ENCODE measurements at regions not wholly inside any gene's neighbourhood (a gene's known extent, or its start where the extent isn't known, plus 50 kb on each side); places are given as distances from the start of the nearest gene placed in this dataset.

DNA sequence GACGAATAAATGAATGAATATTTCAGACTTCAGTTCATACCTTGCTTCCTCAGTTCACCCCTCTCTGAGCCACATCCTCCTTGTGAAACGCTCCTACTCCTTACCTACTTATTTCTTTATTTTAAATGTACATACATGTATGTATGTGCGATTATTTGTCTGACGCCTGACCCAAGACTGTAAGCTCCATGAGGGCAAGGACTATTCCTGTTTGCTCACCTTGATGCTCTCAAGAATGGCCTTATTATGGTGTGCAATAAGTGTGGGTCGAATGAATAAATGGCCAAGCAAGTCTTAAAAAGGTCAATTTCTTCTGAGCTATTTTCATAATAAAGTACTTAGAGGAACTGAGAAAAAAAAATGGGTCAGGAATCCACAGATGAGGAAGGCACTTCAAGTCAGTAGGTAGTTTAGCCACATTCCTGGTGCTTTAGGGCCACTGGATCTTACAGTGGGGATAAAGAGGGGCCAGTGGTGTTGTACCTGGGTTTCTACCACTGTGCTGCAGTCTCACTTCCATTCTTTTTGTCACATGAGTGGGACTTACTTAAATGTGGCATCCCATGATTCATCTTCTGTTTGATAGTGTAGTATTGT is 74.7 kb downstream of the SDC1 start:
- DNase-seq (ENCODE audit: low read depth in 1 of 2, low spot score in 1 of 2), result no peak

DNA sequence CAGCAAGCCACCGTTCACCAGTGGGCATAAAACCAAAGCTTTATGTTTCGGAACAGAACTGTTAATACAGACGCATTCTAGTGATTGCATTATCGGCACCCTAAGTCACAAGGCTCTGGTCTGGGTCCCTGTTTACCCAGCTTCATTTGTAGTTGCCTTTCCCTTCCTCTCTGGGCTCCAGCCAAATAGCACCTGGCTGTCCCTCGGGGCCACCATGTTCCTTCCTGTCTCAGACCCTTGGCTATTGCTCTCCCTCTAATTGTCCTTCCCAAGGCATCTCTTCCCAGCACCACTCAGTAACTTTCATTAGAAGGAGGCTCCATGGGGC is 75.3 kb downstream of the SDC1 start:
- no peak for DNase-seq (ENCODE audit: low read depth in 1 of 2, low spot score in 1 of 2)

DNA sequence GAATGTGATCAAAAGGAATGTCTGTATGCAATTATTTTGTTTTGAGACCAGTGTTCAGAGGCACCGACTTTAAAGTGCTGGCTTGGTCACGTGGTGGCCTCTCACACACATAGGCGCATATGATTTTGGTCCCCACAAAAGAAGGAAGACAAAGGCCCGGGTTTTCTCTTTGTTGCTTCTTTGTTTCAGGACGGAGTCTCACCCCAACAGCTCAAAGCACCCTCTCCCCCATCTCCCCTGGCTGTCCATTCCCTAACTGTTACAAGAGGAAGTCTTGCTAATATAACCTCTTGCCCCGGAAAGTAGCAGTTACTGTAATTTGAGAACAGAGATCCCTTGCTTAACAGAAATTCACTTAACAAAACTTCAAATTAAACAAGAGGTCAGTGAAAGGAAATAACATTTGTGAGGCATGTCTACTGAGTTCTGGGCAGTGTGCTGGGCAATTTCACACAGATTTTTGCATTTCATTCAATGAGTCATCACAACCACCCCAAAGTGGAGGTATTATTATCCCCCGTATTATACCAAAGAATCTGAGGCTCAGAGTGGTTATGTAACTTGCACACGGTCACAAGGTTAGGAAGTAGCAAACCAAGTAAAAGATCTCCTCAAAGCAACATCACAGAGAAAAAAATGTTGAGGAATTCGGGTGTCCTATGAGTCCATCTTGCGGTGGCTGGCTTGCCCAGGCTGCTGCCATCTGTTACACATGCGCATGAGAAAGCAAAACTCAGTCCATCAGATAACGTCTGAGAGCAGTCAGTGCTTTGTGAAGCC is 75.8 kb downstream of the SDC1 start:
- DNase-seq (ENCODE audit: low read depth in 1 of 2, low spot score in 1 of 2), result no peak

DNA sequence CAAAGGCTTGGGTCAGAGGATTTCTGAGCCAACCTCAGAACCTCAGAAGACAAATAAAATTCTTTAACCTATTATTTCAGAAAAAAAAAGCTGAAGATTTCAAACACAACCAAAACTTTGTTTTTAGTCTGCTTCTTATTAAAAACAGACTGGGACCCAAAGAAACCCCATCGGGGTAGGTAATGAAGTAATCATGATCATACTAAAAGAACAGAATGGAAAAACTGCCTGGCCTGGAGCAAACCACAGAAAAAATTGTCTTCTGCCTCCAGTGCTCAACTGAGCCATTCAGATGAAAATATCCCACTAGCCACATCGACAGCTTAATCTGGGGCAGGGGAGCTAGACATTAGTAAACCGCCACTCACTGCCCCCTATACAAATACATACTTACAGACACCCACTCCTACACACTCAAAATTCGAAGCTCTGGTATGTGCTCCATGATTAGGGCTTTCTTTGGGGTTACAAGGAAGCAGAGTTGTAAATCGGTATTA is 76.5 kb downstream of the SDC1 start:
- no peak for DNase-seq (ENCODE audit: low read depth in 1 of 2, low spot score in 1 of 2)

DNA sequence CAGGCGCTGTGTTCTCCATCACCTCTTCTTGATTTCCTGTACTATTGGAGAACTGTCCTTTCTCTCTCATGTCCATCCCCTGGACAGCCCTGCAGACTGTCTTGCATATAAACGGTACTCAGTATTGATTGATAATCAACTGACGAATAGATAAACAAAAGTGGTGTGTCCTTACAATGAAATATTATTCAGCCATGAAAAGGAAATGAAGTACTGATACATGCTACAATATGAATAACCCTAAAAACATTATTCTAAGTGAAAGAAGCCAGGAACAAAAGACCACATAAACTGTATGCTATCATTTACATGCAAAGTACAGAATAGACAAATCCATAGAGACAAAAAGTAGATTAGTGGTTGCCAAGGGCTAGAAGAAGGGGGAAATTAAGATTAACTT is 77.6 kb downstream of the SDC1 start:
- DNase-seq (ENCODE audit: low read depth in 1 of 2, low spot score in 1 of 2), result no peak

DNA sequence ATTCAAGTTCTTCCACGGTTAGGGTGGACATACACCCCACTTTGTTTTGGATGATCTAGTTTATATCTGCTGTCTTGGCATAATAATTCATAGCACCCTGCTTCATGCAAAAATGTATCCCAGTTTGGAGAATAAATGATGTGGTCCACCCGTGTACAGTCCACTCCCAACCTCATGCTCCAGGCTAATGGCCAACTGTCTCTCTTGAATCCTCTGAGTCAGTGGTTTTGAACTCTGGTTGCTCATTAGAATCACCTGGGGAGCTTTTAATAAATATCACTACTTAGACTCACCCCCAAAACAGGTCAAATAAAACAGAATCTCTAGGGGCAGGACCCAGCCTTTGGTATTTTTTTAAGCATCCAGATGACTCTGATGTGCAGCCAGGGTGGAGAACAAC is 78.5 kb downstream of the SDC1 start:
- DNase-seq (ENCODE audit: low read depth in 1 of 2, low spot score in 1 of 2), result no peak

DNA sequence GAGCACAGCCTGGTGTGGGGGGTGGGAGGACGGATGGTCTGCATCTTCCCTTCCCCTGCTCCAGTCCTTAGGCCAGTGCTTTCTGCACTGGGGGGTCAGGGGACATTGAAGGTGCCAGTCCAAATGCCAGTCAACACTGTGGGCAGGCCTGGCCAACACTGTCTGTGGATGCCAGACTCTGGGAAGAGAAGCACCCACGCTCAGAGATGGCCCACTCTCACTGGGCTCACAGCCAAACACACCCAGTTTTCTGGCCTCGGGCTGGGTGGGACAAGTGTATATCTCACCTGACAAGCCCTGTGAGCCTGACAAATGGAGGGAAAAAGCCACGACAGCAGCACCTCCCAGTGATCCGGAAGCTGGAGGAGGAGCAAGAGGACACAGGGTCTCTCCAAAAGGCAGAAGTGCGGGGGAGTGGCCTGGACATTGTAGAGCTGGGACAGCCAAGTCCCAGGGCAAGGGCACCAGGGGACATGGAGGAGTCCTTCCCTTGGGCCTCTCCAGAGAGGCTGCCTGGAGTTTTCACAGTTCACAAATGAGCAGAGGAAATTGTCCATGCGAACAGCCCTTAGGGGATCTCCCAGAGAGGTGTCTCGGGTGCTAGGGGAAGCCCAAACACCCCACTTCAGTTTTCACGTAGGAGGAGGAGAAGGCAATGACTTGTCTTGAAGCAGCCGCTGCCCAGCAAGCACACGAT is 79.3 kb downstream of the SDC1 start:
- no peak for DNase-seq (ENCODE audit: low read depth in 1 of 2, low spot score in 1 of 2)

DNA sequence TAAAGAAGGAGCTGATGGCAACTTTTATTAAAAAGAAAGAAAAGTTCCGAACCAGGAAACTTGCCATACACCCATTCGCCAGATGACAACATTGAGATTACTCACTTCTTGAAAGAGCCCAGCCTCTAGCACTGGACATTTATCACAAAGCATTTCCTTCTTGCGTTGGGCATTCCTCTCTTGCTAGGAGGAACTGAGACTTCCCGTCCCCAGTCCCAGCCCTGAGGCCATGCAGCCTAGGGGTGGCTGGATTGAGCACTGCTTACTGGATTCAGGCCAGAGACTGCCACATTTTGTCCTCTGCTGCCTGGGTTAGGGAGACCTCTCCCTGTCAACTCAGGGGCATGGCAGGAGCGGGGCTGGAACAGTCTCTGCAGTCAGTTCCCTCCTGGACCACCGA is 80.1 kb downstream of the SDC1 start:
- no peak for DNase-seq (ENCODE audit: low read depth in 1 of 2, low spot score in 1 of 2)

DNA sequence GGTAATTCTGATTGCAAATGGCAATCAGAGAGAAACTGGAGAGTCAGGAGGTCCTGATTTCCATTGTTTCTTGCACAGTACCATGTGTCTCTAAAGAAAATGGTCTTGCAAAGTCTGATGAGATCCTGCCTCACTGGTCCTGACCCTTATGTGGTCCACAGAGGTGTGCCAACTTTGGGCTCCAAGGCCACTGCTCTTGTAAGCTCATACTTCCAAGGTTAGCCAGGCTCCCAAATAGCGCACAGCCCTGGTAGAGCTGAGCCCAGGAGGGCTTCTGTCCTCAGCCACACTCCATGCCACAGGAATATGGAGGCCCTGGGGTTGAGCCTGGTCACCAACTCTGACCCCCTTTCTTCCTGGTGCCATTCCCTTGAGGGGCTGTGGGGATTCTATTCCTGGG is 80.7 kb downstream of the SDC1 start:
- DNase-seq (ENCODE audit: low read depth in 1 of 2, low spot score in 1 of 2), result no peak

DNA sequence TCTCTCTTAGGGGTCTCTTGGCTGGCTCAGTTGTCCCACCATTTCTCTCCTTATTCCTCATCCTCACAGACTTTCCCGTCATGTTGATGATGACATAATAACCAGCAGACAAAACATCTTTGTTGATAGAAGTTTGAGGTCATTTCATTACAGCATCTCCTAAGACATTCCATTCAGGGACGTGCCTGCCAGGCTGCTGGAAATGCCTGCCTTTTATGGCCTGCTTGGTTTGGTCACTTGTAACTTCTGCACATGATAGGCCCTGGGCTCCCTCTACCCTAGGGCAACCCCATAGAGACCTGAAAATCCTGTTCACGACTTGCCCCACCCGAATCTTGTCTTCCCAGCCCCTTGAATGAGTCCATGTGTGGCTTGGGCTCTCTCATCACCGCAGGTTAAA is 81.7 kb downstream of the SDC1 start:
- DNase-seq (ENCODE audit: low read depth in 1 of 2, low spot score in 1 of 2), result no peak

DNA sequence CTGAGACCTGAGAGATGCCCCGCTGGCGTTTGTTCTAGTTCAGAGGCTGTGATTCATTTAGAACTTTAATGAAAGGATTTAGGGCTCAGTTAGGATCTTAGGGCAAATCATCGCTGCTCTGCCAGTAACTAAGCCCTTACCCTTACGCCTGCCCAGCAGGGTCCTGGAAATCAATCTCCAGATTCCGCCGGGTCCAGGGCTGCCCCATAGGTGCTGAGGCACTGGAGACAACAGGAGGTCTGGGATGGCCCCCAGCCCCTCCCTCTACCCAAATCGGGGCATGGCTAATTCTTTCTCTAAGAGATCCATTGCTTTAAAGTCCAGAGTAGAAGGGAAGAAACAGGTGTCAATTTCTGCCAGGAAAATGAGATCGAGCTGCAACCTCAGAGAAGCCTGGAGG is 83.1 kb downstream of the SDC1 start:
- no peak for DNase-seq (ENCODE audit: low read depth in 1 of 2, low spot score in 1 of 2)

DNA sequence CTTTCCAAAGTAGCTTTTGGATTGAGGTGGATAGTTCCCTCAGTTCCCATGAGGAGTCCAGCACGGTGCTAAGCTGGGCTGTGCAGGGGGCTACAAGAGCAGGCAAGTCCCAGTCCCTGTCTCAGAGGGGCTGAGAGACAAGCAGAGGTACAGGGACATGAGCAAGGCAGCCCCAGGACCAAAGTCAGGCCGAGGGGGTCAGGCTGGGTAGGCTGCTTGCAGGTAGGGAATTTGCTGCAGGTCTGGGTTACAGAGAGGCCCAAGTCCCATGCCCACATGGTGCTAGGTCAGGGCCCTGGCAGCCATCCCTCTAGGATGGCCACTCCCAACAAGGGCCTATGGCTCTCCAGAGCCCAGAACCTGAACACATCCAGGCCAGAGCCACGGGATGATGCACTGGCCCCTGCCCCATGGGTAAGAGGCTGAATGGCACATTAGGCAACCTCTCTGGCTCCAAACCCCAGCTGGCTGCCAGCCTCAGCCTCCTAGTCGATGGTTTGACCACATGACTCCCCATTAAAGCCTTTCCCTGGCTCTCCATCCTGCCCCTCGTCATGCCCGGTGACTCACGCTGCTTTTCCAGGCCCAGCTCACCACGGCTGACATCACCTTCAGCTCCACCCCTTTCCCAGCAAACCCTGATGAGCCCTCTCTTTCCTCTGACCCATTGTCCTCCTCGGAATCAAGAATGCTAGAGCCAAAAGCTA is 83.7 kb downstream of the SDC1 start:
- no peak for DNase-seq (ENCODE audit: low read depth in 1 of 2, low spot score in 1 of 2)

DNA sequence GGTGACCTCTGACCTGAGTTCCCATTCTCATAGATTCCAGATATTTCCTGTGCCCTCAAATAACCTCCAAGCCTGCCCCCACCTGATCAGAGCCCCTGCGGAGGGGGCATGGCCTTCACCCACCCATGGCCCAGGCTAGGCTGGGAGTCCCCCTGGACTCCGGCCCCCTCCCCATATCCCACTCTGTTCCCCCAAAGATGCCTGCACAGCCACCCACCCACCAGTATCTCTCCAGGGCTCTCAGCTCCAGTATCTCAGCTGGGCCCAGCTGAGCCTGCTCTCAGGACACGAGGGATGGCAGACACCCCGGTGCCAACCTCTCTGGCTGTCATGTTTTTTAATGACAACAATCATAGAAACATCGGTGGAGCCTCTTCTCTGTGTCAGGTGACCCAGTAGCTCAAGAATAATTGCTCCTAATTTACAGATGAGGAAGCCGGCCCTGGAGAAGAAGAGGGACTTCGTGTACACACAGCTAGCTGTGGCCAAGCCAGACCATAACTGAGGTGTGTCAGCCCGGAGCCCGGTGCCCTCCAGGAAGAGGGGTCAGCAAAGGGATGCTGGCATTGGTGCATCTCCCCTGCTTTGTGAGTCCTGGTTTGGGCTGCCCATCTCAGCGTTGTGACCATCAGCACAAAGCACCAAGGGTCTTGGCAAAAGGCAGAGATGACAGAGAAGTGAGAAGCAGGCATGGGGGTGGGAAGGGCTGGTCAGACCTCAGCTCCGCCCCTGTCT is 84.4 kb downstream of the SDC1 start:
- DNase-seq (ENCODE audit: low read depth in 1 of 2, low spot score in 1 of 2), result no peak

DNA sequence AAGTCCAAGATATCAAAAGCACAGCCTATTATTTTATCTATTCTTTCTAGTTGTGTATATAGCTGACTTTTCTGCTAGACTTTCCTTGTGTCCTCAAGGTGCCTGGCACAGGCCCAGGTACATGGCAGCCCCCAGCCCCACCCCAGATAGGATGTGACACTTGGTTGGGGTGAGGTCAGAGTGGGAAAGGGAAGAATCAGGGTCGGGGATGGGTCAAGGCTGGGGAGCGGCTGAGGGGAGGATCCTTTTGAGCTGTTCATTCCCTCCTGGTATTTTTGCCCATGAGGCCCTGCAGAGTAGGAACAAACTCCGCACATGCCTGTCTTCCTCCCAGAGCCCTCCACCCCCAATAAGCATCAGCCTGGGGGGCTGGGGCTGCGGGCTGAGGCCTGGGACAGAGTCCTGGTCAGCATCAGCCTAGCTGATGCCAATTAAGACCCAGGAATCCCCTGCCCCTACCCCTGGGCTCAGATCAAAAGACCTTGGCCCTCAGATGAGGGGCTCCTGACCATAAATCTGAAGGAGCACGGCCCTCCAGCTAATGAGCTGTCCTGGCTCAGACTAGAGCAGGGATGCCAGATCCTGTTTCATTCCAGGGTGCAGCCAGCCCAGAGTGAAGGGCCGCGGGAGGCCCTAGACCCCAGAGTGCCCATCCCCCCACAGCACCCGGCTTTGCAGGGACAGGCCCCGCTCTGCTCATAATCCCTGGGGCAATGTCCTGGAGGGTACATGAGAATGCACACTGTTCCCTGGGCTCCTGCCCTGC is 85.3 kb downstream of the SDC1 start:
- DNase-seq (ENCODE audit: low read depth in 1 of 2, low spot score in 1 of 2), result no peak

DNA sequence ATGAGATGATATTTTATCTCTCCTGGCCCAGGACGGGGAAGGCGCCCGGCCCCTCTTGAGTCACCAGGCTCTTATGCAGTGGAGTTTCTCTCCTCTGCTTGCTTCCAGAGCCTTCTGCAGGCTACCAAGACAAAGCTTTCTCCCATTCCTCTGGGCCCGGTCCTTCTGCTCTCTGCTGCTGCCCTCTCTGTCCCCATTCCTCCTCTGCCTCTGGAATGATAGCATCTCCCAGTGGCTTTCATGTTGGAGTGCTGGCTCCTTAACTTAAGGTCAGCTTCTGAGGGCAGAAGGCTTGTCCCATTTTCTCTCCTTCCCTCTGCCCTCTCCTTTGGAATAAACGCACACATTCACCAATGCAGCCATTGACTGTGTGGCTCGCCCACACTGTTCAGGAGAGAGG is 86.2 kb downstream of the SDC1 start:
- DNase-seq (ENCODE audit: low read depth in 1 of 2, low spot score in 1 of 2), result no peak

DNA sequence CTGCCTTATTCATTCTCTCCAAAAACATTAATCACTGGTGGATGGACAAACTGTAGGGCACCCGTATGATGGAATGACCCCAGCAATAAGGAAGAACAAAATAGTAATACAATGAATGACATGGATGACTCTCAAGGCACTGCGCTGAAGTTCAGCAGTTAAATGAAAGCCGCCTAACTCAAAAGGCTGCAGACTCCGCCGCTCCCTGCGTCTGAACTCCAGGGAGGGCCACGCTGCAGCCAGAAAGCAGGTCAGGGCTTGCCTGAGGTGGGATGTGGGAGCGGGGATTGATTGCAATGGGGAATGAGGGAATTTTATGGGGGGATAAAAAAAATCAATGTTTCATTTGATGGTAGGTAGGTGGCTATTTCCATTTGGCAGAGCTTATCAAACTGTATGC is 86.5 kb upstream of the LAPTM4A start:
- no peak for DNase-seq (ENCODE audit: low read depth in 1 of 2, low spot score in 1 of 2)

DNA sequence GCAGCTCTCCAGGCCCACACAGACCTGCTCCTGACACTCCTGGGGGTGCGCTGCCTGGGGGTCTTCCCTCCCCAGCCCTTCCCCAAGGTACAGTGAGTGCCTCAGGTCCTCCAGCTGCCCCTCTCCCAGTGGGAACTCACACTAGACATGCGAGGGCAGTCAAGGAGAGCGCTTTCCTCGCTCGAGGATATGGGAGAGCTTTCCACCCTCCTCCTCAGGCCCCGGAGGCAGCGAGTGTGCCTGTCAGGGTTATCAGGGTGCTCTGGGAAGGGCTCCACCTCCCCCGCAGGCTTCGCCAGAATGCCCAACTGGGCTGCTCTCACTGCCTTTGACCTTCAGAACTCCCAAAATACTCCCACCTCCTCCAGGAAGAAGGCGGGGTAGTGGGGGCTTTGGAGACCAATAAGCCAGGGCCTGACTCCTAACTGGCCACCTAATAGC is 85.7 kb upstream of the LAPTM4A start:
- DNase-seq (ENCODE audit: low read depth in 1 of 2, low spot score in 1 of 2), result no peak

DNA sequence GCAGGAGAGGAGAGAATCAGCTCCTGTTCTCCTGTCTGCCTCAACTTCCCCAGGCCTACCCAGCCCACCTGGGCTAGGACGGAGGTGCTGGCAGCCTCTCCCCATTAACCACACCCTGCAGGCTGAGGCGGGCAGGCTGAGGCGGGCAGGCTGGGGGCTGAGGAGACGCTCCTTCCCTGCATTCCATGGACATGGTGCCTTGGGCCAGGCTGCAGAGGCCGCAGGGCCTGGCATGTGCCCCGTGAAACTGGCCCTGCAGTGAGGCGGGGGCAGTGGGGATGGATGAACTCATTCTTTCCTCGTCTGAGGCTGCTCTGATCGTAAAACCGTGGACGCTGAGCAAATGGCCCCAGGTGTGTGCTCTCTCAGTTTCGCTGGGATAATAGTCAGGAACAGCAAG is 84.7 kb upstream of the LAPTM4A start:
- no peak for DNase-seq (ENCODE audit: low read depth in 1 of 2, low spot score in 1 of 2)

DNA sequence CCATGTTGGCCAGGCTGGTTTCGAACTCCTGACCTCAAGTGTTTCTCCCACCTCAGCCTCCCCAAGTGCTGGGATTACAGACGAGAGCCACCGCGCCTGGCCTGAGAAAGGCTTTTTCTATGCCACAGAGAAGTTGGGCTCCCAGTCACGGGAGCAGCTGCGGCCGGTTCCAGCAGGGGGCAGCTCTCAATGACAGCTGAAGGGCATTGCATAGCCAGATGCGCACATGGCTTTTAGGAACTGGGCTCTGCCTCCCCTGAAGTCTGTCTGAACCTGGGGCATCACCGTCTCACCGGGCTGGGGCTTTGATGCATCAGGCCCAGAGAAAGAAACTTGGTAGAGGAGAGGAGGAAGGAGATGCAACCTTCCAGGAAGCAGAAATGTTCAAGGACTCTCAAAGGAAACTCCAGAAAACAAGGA is 84.2 kb upstream of the LAPTM4A start:
- peak in 1 of 2 donors; percentile 16 for DNase-seq (ENCODE audit: low read depth in 1 of 2, low spot score in 1 of 2)

DNA sequence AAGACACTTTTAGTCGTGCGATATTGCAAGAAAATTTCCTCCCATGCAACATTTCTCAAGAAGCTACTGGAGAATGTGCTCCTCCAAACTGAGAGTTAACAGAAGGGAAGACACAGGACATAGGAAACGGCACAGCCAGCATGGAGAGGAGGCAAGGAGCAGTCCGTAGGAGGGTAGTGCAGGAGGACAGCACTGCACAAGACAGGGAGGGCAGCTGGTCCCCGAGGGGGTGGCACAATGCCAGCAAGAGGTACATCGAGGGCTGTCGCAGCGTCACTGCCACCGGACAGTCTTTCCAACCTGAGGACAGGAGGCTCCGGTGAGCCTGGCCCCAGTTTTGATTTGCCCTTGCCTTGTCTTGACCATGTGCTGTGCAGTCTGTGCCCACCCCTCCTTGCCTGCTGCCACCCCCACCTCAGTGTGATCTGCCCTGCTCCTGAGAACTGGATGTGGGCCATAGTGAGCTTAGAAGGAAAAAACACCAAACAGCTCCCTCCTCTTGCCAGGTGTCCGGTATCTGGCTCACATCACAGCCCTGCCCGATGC is 81.6 kb upstream of the LAPTM4A start:
- no peak for DNase-seq (ENCODE audit: low read depth in 1 of 2, low spot score in 1 of 2)
